Liver (tissue), 3 donors: ENCODE measurements at regions not wholly inside any gene's neighbourhood (a gene's known extent, or its start where the extent isn't known, plus 50 kb on each side); places are given as distances from the start of the nearest gene placed in this dataset.

Source experiments
- CTCF ChIP-seq: fragments of 150-350 bp; IDR thresholded peaks from 2 replicates; pipeline ENCODE4 v1.5.1; 2017; ENCODE audit warnings: improper control_type of control experiment, low read depth, low read length; ENCODE audit not compliant: missing input control
- GABPA ChIP-seq, 2 donors: IDR thresholded peaks in 1 of 2; conservative IDR thresholded peaks in 1 of 2; 2 replicates each; pipeline ENCODE4 v1.6.1; 2016; ENCODE audit warnings: antibody characterized with exemption in 2 of 2, mild to moderate bottlenecking in 1 of 2, moderate library complexity in 1 of 2
- HNF4G ChIP-seq: IDR thresholded peaks from 2 replicates; pipeline ENCODE4 v1.6.1; 2016; ENCODE audit warnings: antibody characterized with exemption
- JUND ChIP-seq, 2 donors: IDR thresholded peaks; 2 replicates each; pipeline ENCODE4 v1.6.1; 2016; ENCODE audit warnings: antibody characterized with exemption in 2 of 2
- YY1 ChIP-seq: IDR thresholded peaks from 2 replicates; pipeline ENCODE4 v1.6.1; 2016; ENCODE audit warnings: antibody characterized with exemption, mild to moderate bottlenecking
- ZBTB33 ChIP-seq: IDR thresholded peaks from 2 replicates; pipeline ENCODE4 v1.6.1; 2016; ENCODE audit warnings: antibody characterized with exemption
- donor health status: healthy.
- donor health status: healthy.

GRCh38 chr7:125602441-125602840 lies 672.8 kb upstream of the POT1 start:
- no peak for TF ChIP-seq CTCF
- TF ChIP-seq ZBTB33 = no peak
- TF ChIP-seq GABPA (IDR thresholded peaks at IDR 0.05 in 1 of 2, conservative IDR thresholded peaks at IDR 0.05 in 1 of 2) = no peak
- TF ChIP-seq HNF4G = no peak
- TF ChIP-seq JUND (IDR thresholded peaks at IDR 0.05) = no peak
- TF ChIP-seq YY1 = no peak
